Stimulated activated CD4-positive, alpha-beta T cell treated with anti-CD3 and anti-CD28 coated beads, Interleukin-15, amount 100 ng/mL, for 48 hours (primary cell): ENCODE measurements at regions not wholly inside any gene's neighbourhood (a gene's known extent, or its start where the extent isn't known, plus 50 kb on each side); places are given as distances from the start of the nearest gene placed in this dataset.
"Not testable (repeated sequence)": the region's sequence is repeated elsewhere in the genome, so short reads cannot be mapped to it uniquely, and the experiment has no call there.

ENCODE experiments used
- DNase-seq, 2 donors: peaks; one replicate each; pipeline ENCODE4 v3.0.0-alpha.2; 2020; ENCODE audit warnings: low read depth in 2 of 2

GRCh38 chr2:145927131-145927950, 1407.4 kb upstream of the ZEB2 start:
- DNase-seq: no peak

- no peak for DNase-seq
Measured at GRCh38 chr2:145925591-145925990, 1405.7 kb upstream of the ZEB2 start.

- DNase-seq: no peak
Measured at GRCh38 chr2:145919477-145919876, 1399.6 kb upstream of the ZEB2 start.

DNA sequence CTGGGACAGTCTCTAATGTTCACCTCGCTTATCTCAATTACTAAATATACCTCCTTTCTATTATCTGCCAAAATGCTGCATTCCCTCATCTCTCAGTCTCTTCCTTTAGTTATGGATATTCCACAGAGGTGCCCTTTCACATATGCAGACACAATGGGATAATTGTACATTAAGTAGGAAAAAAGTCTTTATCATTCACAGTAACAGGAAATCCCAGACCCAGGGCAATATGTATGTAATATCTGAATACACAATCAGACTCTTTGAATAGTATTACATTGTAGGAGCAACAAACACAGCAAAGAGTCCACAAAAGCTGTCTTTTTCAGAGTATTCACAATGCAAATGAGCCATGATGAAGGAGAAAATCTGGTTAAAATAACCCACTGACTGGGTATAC, 1399.0 kb upstream of the ZEB2 start:
- DNase-seq: no peak

DNA sequence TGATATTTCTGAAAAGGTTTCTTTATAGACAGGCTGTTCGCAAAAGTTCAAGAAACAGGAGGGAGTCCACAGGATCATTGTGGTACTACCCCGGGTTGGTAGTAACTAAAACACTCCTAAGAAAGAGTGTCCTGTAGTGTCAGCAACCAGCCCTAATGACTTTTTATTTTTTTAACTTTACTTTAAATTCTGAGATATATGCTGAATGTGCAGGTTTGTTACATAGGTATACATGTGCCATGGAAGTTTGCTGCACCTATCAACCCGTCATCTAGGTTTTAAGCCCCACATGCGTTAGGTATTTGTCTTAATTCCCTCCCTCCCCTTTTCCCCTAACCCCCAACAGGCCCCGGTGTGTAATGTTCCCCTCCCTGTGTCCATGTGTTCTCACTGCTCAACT, 1396.9 kb upstream of the ZEB2 start:
- no peak for DNase-seq

DNA sequence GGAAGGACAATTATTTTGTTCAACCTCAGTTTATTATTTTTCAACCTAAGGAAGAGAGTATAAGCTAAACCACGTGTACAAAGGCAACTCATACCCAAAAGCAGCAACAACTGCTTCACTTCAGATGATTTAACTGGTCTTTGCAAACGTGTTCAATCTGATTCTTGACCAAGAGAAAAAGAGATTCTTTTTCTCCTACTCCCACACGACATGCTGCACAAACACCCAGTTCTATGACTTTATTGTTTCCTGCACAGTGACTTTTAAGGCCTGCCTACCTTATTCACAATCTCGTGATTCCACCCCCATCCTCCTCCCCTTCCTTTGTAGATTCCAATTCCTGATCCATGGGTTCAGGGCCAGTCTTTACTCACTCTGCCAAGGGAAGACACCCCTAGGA, 1394.8 kb upstream of the ZEB2 start:
- DNase-seq: no peak

GRCh38 chr2:145910416-145910815, 1390.5 kb upstream of the ZEB2 start:
- DNase-seq: no peak

DNA sequence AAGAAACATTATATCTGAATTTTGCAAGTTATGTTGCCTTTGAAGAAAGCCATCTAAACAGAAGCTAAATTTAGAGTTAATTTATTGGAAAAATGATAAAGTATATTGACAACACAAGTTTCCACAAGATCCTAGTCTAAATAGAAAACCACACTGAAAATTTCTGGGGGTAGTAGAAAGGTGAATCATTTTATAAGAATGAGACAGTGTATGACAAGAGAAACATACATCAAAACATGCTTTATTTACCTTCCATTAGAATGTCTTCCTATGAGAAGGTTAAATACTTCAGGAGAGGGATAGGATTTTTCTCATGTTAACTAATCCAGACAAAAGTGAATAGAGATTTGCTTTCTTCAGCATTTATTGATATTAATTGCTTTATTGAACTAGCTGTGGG, 1389.8 kb upstream of the ZEB2 start:
- DNase-seq: no peak

GRCh38 chr2:145909175-145909755, 1389.3 kb upstream of the ZEB2 start:
- DNase-seq: no peak

- no peak for DNase-seq
Measured at GRCh38 chr2:145906354-145906753, 1386.4 kb upstream of the ZEB2 start.

DNA sequence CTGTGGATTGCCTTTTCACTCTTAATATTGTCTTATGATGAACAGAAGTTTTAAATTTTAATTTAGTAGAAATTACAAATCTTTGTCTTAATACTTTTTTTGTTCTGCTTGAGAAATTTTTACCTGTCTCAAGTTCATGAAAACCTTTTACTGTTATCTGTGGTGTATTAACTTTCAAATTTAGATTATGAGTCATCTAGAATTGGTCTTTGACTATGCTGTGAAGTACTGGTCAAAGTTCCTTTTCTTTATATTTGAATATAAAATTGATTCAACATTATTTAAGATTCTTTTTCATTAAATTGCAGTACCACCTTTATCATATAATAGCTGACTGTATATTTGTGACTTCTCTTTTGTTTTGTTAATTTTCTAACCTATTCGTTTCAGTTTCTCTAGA, 1385.5 kb upstream of the ZEB2 start:
- no peak for DNase-seq

DNA sequence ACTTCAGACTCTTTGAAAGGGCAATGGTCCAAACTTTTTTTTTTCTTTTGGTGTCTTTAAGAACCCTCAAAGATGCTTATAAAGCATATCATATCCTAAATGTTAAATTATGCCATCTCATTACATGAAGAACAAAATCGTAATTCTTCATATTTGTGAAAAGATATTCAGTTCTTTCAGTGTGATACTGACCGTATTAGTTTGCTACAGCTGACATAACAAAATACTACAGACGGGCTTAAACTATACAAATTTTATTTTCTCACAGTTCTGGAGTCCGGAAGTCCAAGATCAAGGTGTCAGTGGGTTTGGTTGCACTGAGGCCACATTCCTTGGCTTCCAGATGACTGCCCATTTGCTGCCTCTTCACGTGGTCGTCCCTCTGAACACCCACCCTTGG, 1377.2 kb upstream of the ZEB2 start:
- DNase-seq: no peak

DNA sequence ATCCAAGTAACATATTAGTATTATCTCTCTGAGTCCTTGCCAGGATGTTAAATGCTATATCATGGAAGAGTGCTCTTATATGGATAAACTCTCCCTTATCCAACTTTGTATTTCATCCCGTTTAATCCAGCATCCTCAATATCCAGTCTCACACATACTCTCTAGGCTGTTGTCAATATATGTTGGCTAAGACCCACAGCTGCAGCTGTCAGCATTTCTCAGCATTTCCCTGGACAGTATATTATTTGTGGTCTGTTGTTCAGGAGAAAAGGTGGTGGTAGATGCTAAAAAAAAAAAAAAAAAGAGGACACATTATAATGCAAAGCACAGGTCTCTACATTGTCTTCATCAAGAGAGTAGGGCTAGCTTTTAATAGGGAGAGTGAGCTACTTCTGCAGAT, 1368.0 kb upstream of the ZEB2 start:
- DNase-seq: no peak

DNA sequence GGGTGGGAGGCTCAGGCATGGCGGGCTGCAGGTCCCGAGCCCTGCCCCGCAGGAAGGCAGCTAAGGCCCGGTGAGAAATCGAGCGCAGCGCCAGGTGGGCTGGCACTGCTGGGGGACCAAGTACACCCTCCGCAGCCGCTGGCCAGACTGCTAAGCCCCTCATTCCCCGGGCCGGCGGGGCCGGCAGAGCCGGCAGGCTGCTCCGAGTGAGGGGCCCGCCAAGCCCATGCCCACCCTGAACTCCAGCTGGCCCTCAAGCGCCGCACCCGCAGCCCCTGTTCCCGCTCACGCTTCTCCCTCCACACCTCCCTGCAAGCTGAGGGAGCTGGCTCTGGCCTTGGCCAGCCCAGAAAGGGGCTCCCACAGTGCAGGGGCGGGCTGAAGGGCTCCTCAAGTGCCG, 1361.1 kb upstream of the ZEB2 start:
- DNase-seq: not testable (repeated sequence)

GRCh38 chr2:145875016-145875415, 1355.1 kb upstream of the ZEB2 start:
- DNase-seq: no peak

DNA sequence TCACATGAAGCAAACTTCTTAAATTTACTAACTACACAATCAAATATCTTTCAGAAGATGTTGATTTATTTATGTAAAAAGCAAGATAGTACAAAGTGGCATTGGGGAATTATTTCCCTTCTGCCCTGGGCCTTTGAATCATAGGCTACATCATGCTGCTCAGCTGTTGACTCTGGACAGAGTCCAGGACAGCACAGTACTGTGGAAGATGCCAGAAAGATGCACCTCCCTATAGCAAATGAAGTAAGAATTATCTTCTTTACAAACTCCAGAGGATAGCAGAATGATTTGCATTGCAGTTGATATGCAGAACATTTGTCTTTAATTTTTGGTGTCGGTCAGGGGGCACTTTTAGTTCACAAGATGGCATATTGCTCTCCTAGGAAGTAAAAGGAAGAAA, 1354.5 kb upstream of the ZEB2 start:
- DNase-seq: no peak

GRCh38 chr2:145864501-145864900, 1344.6 kb upstream of the ZEB2 start:
- no peak for DNase-seq

- no peak for DNase-seq
Measured at GRCh38 chr2:145861940-145862339, 1342.0 kb upstream of the ZEB2 start.

GRCh38 chr2:145860083-145860482, 1340.2 kb upstream of the ZEB2 start:
- DNase-seq: no peak

GRCh38 chr2:145855142-145855541, 1335.2 kb upstream of the ZEB2 start:
- DNase-seq: no peak

- DNase-seq: no peak
Measured at GRCh38 chr2:145854039-145854755, 1334.3 kb upstream of the ZEB2 start.

DNA sequence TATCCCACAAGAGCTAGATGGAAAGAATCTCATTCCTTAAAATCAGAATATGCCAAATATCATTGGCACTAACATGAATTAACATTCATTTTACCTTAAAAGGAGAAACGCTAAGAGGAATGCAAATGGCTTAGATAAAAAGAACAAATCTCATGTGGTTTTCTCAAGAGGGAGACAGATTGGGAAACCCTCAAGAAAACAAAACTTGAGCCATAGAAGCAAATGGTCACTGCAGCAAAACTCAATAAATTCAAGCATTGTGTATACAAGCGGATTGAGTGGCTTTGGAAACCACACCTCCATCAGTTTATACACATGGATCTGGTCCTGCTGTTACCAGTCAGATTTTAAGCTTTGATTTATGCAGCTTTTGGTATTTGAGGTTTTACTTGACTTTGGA, 1331.8 kb upstream of the ZEB2 start:
- no peak for DNase-seq

DNA sequence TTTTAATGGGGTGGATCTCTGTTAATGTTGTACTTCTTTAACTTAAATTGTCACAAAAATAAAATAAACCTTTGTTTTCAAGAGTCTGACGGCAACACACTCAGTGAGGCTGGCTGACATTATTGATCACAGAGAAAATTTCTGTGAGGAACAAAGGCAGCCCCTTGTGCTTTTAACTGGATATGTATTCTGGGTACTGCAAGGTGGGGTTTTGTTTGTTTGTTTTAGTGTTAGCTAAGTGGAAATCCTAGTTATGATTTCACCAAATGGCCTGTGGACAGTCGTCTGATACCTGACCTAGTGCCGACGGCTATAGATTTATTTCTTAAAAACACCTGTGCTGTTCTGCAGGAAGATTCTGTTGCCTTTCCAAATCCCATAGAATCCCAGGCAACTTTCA, 1329.5 kb upstream of the ZEB2 start:
- no peak for DNase-seq
